Suprapubic skin (tissue), 4 donors: ENCODE measurements at regions not wholly inside any gene's neighbourhood (a gene's known extent, or its start where the extent isn't known, plus 50 kb on each side); places are given as distances from the start of the nearest gene placed in this dataset.

Experiments used
- DNase-seq, 2 donors: peaks; one replicate each; pipeline ENCODE4 v3.0.0-alpha.2; 2019; ENCODE audit warnings: low spot score in 2 of 2
- H3K27ac ChIP-seq: fragments of 200-600 bp; sonication (generic); one replicate; pipeline ENCODE4 v1.5.1; 2019
- H3K27me3 ChIP-seq: fragments of 200-600 bp; sonication (generic); one replicate; pipeline ENCODE4 v1.5.1; 2019
- H3K36me3 ChIP-seq: fragments of 200-600 bp; sonication (generic); one replicate; pipeline ENCODE4 v1.5.1; 2019
- H3K4me1 ChIP-seq: fragments of 200-600 bp; sonication (generic); one replicate; pipeline ENCODE4 v1.5.1; 2019
- H3K4me3 ChIP-seq: fragments of 200-600 bp; sonication (generic); one replicate; pipeline ENCODE4 v1.5.1; 2019; ENCODE audit warnings: mild to moderate bottlenecking
- H3K9me3 ChIP-seq: fragments of 200-600 bp; sonication (generic); one replicate; pipeline ENCODE4 v1.5.1; 2019
- EP300 ChIP-seq: sonication (generic); formaldehyde crosslinking; IDR thresholded peaks from one replicate; pipeline ENCODE4 v1.6.1; 2017; ENCODE audit warnings: antibody characterized with exemption
- POLR2A ChIP-seq, 2 donors: fragments of 450-650 bp; IDR thresholded peaks; one replicate each; pipeline ENCODE4 v1.6.1; 2017; ENCODE audit warnings: antibody characterized with exemption in 2 of 2, mild to moderate bottlenecking in 2 of 2, moderate library complexity in 2 of 2
- POLR2AphosphoS5 ChIP-seq, 3 donors: sonication (generic); formaldehyde crosslinking; IDR thresholded peaks; one replicate each; pipeline ENCODE4 v1.6.1; 2017; ENCODE audit warnings: antibody characterized with exemption in 3 of 3
- WGBS: methylation state at CpG from one replicate; pipeline ENCODE4 v1.1.5; 2018; 5-methylcytosine and 5-hydroxymethylcytosine counted together
- TF ChIP-seq, protein P1 (sequence below), 2 donors: fragments of 200-600 bp in 1 of 2; fragments of 450-650 bp in 1 of 2; sonication (generic) in 1 of 2; IDR thresholded peaks; one replicate each; pipeline ENCODE4 v1.5.1; 2016 to 2019; ENCODE audit warnings: antibody characterized with exemption in 2 of 2, mild to moderate bottlenecking in 1 of 2, moderate library complexity in 1 of 2

GRCh38 chr19:32254509-32254890 lies 90.9 kb upstream of the ZNF507 start:
- no peak overlapping the region for H3K4me3 ChIP-seq
- TF ChIP-seq POLR2AphosphoS5 (IDR thresholded peaks at IDR 0.05) (no peak), EP300 (no peak)
- 75% methylated on average over 6 of the region's 6 CpGs for WGBS
- no peak for DNase-seq
- peaks cover 3% of the 10 kb centered on the region for H3K27me3 ChIP-seq
- no peaks in the 10 kb centered on the region for H3K36me3 ChIP-seq
- H3K4me1 ChIP-seq = no peaks in the 10 kb centered on the region
- H3K27ac ChIP-seq = no peak overlapping the region
- H3K9me3 ChIP-seq = no peaks in the 10 kb centered on the region

DNA sequence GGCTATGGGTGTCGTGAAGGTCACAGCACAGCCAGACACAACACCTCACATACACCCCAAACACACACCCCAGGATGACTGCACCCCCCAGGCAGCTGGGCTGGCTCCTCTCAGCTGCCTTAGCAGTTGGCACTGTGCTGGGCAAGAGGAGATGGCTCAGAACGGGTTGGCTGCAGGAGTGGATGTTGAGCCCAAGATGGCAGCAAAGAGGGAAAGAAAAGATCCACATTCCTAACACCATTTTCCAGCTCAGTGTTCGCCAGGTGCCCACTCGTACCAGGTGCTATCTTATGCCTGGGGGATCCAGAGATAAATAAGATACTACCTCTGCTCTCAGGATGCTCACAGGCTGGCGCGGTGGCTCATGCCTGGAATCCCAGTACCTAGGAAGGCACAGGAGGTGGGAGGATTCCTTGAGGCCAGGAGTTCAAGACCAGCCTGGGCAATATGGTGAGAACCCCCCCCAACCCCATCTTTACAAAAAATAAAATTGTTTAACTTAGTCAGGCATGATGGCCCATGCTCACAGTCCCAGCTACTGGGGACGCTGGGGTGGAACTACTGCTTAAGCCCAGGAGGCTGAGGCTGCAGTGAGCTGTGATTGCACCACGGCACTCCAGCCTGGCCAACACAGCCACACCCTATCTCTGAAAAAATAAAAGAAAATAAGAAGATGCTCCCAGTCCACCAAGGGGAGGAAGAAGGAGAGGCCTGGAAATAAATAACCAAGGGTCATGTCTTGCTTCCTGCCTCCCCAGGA lies 89.7 kb upstream of the ZNF507 start:
- no peak for DNase-seq
- TF ChIP-seq EP300 (no peak), POLR2A (IDR thresholded peaks at IDR 0.05) (no peak), POLR2AphosphoS5 (IDR thresholded peaks at IDR 0.05) (no peak)
- TF ChIP-seq, protein P1, sequence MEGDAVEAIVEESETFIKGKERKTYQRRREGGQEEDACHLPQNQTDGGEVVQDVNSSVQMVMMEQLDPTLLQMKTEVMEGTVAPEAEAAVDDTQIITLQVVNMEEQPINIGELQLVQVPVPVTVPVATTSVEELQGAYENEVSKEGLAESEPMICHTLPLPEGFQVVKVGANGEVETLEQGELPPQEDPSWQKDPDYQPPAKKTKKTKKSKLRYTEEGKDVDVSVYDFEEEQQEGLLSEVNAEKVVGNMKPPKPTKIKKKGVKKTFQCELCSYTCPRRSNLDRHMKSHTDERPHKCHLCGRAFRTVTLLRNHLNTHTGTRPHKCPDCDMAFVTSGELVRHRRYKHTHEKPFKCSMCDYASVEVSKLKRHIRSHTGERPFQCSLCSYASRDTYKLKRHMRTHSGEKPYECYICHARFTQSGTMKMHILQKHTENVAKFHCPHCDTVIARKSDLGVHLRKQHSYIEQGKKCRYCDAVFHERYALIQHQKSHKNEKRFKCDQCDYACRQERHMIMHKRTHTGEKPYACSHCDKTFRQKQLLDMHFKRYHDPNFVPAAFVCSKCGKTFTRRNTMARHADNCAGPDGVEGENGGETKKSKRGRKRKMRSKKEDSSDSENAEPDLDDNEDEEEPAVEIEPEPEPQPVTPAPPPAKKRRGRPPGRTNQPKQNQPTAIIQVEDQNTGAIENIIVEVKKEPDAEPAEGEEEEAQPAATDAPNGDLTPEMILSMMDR (IDR thresholded peaks at IDR 0.05) = no peak
- Histone ChIP-seq H3K4me3 (no peak overlapping the region), H3K27me3 (peaks cover 3% of the 10 kb centered on the region), H3K36me3 (no peaks in the 10 kb centered on the region), H3K9me3 (no peaks in the 10 kb centered on the region), H3K27ac (no peak overlapping the region), H3K4me1 (no peaks in the 10 kb centered on the region)
- 77% methylated on average over 8 of the region's 8 CpGs for WGBS

- Histone ChIP-seq H3K27ac (no peak overlapping the region), H3K9me3 (no peaks in the 10 kb centered on the region), H3K4me3 (no peak overlapping the region), H3K36me3 (no peaks in the 10 kb centered on the region), H3K27me3 (peaks cover 3% of the 10 kb centered on the region), H3K4me1 (no peaks in the 10 kb centered on the region)
- 81% methylated on average over 15 of the region's 15 CpGs for WGBS
- no peak for DNase-seq
- TF ChIP-seq POLR2AphosphoS5 (IDR thresholded peaks at IDR 0.05) (no peak), EP300 (no peak), POLR2A (IDR thresholded peaks at IDR 0.05) (no peak)
- TF ChIP-seq, protein P1 (IDR thresholded peaks at IDR 0.05) = no peak
Measured at GRCh38 chr19:32256341-32256975, 89.0 kb upstream of the ZNF507 start.

- WGBS = 76% methylated on average over 12 of the region's 12 CpGs
- no peak overlapping the region for H3K27ac ChIP-seq
- H3K9me3 ChIP-seq = no peaks in the 10 kb centered on the region
- no peaks in the 10 kb centered on the region for H3K36me3 ChIP-seq
- peaks cover 3% of the 10 kb centered on the region for H3K27me3 ChIP-seq
- H3K4me3 ChIP-seq = no peak overlapping the region
- no peak for DNase-seq
- H3K4me1 ChIP-seq = no peaks in the 10 kb centered on the region
- TF ChIP-seq, protein P1 (IDR thresholded peaks at IDR 0.05) = no peak
- TF ChIP-seq EP300 (no peak), POLR2A (IDR thresholded peaks at IDR 0.05) (no peak), POLR2AphosphoS5 (IDR thresholded peaks at IDR 0.05) (no peak)
Measured at GRCh38 chr19:32257326-32258073, 87.9 kb upstream of the ZNF507 start.

GRCh38 chr19:32258167-32258566 lies 87.2 kb upstream of the ZNF507 start:
- Histone ChIP-seq H3K27me3 (peaks cover 3% of the 10 kb centered on the region), H3K4me1 (no peaks in the 10 kb centered on the region), H3K36me3 (no peaks in the 10 kb centered on the region), H3K27ac (no peak overlapping the region), H3K4me3 (no peak overlapping the region), H3K9me3 (no peaks in the 10 kb centered on the region)
- DNase-seq = no peak
- 88% methylated on average over 2 of the region's 2 CpGs for WGBS
- TF ChIP-seq EP300 (no peak), POLR2A (IDR thresholded peaks at IDR 0.05) (no peak), POLR2AphosphoS5 (IDR thresholded peaks at IDR 0.05) (no peak)
- TF ChIP-seq, protein P1 (IDR thresholded peaks at IDR 0.05) = no peak
